A549 (cell line): ENCODE measurements at regions not wholly inside any gene's neighbourhood (a gene's known extent, or its start where the extent isn't known, plus 50 kb on each side); places are given as distances from the start of the nearest gene placed in this dataset.

Experiments
- ATAC-seq, 2 experiments: fragments of 200-7000 bp in 1 of 2; fragments of >200 bp in 1 of 2; cut with Nextera tagmentation in 1 of 2; cut with Tn5 transposase in 1 of 2; 3 replicates each; pipeline versions ENCODE4 v1.8.0 to v1.9.1; 2018 to 2020; ENCODE audit warnings: mild to moderate bottlenecking in 1 of 2, moderate library complexity in 1 of 2
- CTCF ChIA-PET: fragments of 300-600 bp; sonication (Branson Sonifier 250); formaldehyde crosslinking; extraction: SDS; loops from one replicate; lab custom pipeline; 2021; ENCODE audit warnings: antibody characterized with exemption, inconsistent platforms; lab: Yijun Ruan, JAX
- POLR2A ChIA-PET: fragments of 350-600 bp; formaldehyde crosslinking; extraction: SDS; loops from one replicate; lab custom pipeline; 2021; ENCODE audit warnings: antibody characterized with exemption, inconsistent platforms; lab: Yijun Ruan, JAX
- DNase-seq, 2 experiments: peaks; one replicate each; pipeline versions ENCODE4 v3.0.0 to v3.0.0-alpha.2; 2011 to 2016; ENCODE audit warnings: low read depth in 1 of 2, low spot score in 1 of 2
- FAIRE-seq: peaks from 2 replicates; lab custom pipeline; 2011; peaks lifted over from hg19 to GRCh38; lab: Jason Lieb, UNC
- H3K27ac ChIP-seq, 2 experiments: fragments of >200 bp; sonication (Bioruptor Twin); formaldehyde crosslinking; 3 replicates each; pipeline ENCODE4 v1.5.1; 2016 to 2017
- H3K4me1 ChIP-seq: fragments of >200 bp; sonication (Bioruptor Twin); formaldehyde crosslinking; 3 replicates; pipeline ENCODE4 v1.6.1; 2016
- H3K4me2 ChIP-seq: fragments of >200 bp; sonication (Bioruptor Twin); formaldehyde crosslinking; 3 replicates; pipeline ENCODE4 v1.6.1; 2016
- H3K4me3 ChIP-seq: fragments of >200 bp; sonication (Bioruptor Twin); formaldehyde crosslinking; 3 replicates; pipeline ENCODE4 v1.5.1; 2016
- H3K9me3 ChIP-seq: fragments of >200 bp; sonication (Bioruptor Twin); formaldehyde crosslinking; 3 replicates; pipeline ENCODE4 v1.6.1; 2016
- CEBPB ChIP-seq, 2 experiments: fragments of >200 bp in 1 of 2; sonication (Bioruptor Twin) in 1 of 2; formaldehyde crosslinking in 1 of 2; IDR thresholded peaks; 2 replicates each; pipeline ENCODE4 v1.6.1; 2012 to 2016
- EHMT2 ChIP-seq: fragments of 200-600 bp; sonication (generic); IDR thresholded peaks from 2 replicates; pipeline ENCODE4 v1.6.1; 2016; ENCODE audit warnings: antibody characterized with exemption, low read depth, mild to moderate bottlenecking, moderate library complexity
- EP300 ChIP-seq, 2 experiments: fragments of >200 bp; sonication (Bioruptor Twin); formaldehyde crosslinking; IDR thresholded peaks; 2 replicates in 1 of 2; 3 replicates in 1 of 2; pipeline ENCODE4 v1.6.1; 2016 to 2017
- FOSL2 ChIP-seq, 2 experiments: fragments of 450-650 bp in 1 of 2; fragments of >200 bp in 1 of 2; sonication (Bioruptor Twin) in 1 of 2; formaldehyde crosslinking; IDR thresholded peaks; 2 replicates each; pipeline versions ENCODE4 v1.5.0 to v1.6.1; 2016 to 2020; ENCODE audit warnings: mild to moderate bottlenecking in 1 of 2, moderate library complexity in 1 of 2
- GATA3 ChIP-seq: IDR thresholded peaks from 2 replicates; pipeline ENCODE4 v1.6.1; 2012; ENCODE audit warnings: borderline replicate concordance
- HDAC2 ChIP-seq: fragments of 200-600 bp; sonication (generic); IDR thresholded peaks from 2 replicates; pipeline ENCODE4 v1.6.1; 2016
- HEYL ChIP-seq: fragments of 250-450 bp; sonication (Bioruptor Pico); IDR thresholded peaks from 2 replicates; pipeline ENCODE4 v1.8.0; 2021; ENCODE audit warnings: mild to moderate bottlenecking, moderate library complexity
- HOXA7 ChIP-seq: fragments of 250-450 bp; sonication (Bioruptor Pico); IDR thresholded peaks from 2 replicates; pipeline ENCODE4 v1.5.0; 2020; ENCODE audit warnings: mild to moderate bottlenecking, moderate library complexity
- HOXB5 ChIP-seq: fragments of 250-450 bp; sonication (Bioruptor Pico); IDR thresholded peaks from 2 replicates; pipeline ENCODE4 v1.5.0; 2020; ENCODE audit warnings: mild to moderate bottlenecking, moderate library complexity
- JUN ChIP-seq, 2 experiments: fragments of >200 bp; sonication (Bioruptor Twin); formaldehyde crosslinking; IDR thresholded peaks; 2 replicates in 1 of 2; 3 replicates in 1 of 2; pipeline ENCODE4 v1.6.1; 2016 to 2017
- KDM5A ChIP-seq: fragments of 200-600 bp; sonication (generic); IDR thresholded peaks from 2 replicates; pipeline ENCODE4 v1.6.1; 2016; ENCODE audit warnings: antibody characterized with exemption, mild to moderate bottlenecking
- MAZ ChIP-seq: fragments of 150-350 bp; IDR thresholded peaks from 2 replicates; pipeline ENCODE4 v1.6.1; 2014; ENCODE audit warnings: antibody characterized with exemption, low read depth, low read length, borderline replicate concordance
- NPAS2 ChIP-seq: fragments of 250-450 bp; sonication (Bioruptor Pico); IDR thresholded peaks from 2 replicates; pipeline ENCODE4 v1.8.0; 2022; ENCODE audit warnings: mild to moderate bottlenecking, moderate library complexity, borderline replicate concordance
- NR3C1 ChIP-seq: fragments of >200 bp; sonication (Bioruptor Twin); formaldehyde crosslinking; IDR thresholded peaks from 3 replicates; pipeline ENCODE4 v1.6.1; 2017
- PHF8 ChIP-seq: fragments of 200-600 bp; sonication (generic); IDR thresholded peaks from 2 replicates; pipeline ENCODE4 v1.6.1; 2016; ENCODE audit warnings: low read depth, mild to moderate bottlenecking, antibody characterized with exemption, moderate library complexity, borderline replicate concordance
- POLR2A ChIP-seq: IDR thresholded peaks from 2 replicates; pipeline ENCODE4 v1.6.1; 2012; ENCODE audit warnings: mild to moderate bottlenecking, low read length
- RARB ChIP-seq: fragments of 250-450 bp; sonication (Bioruptor Pico); IDR thresholded peaks from 2 replicates; pipeline ENCODE4 v1.8.0; 2021; ENCODE audit warnings: mild to moderate bottlenecking, moderate library complexity
- RCOR1 ChIP-seq: fragments of 150-350 bp; IDR thresholded peaks from 2 replicates; pipeline ENCODE4 v1.6.1; 2014; ENCODE audit warnings: antibody characterized with exemption, low read length, low read depth
- RFX5 ChIP-seq: fragments of 450-650 bp; IDR thresholded peaks from 2 replicates; pipeline ENCODE4 v1.7.1; 2014; ENCODE audit warnings: antibody characterized with exemption, mild to moderate bottlenecking, moderate library complexity
- RNF2 ChIP-seq: fragments of 200-600 bp; sonication (generic); IDR thresholded peaks from 2 replicates; pipeline ENCODE4 v1.6.1; 2016; ENCODE audit warnings: low read depth, mild to moderate bottlenecking, antibody characterized with exemption, moderate library complexity, borderline replicate concordance
- SMC3 ChIP-seq: fragments of >200 bp; sonication (Bioruptor Twin); formaldehyde crosslinking; IDR thresholded peaks from 3 replicates; pipeline ENCODE4 v1.6.1; 2018; ENCODE audit warnings: inconsistent platforms
- SREBF2 ChIP-seq: fragments of 450-650 bp; IDR thresholded peaks from 2 replicates; pipeline ENCODE4 v1.6.1; 2014; ENCODE audit warnings: mild to moderate bottlenecking, moderate library complexity
- TFCP2L1 ChIP-seq: fragments of 250-450 bp; sonication (Bioruptor Pico); IDR thresholded peaks from 2 replicates; pipeline ENCODE4 v1.5.0; 2021; ENCODE audit warnings: mild to moderate bottlenecking
- ZC3H11A ChIP-seq: fragments of 450-650 bp; IDR thresholded peaks from 2 replicates; pipeline ENCODE4 v1.6.1; 2014; ENCODE audit warnings: antibody characterized with exemption, mild to moderate bottlenecking
- ZNF302 ChIP-seq: fragments of 250-450 bp; sonication (Bioruptor Pico); IDR thresholded peaks from 2 replicates; pipeline ENCODE4 v1.9.0; 2021; ENCODE audit warnings: inconsistent platforms, mild to moderate bottlenecking, moderate library complexity
- WGBS: methylation state at CpG from one replicate; pipeline ENCODE4 v1.1.6; 2017; ENCODE audit errors: missing lambda C conversion rate; 5-methylcytosine and 5-hydroxymethylcytosine counted together
- TF ChIP-seq, protein P1 (sequence below): fragments of 450-650 bp; IDR thresholded peaks from 2 replicates; pipeline ENCODE4 v1.6.1; 2014; ENCODE audit warnings: antibody characterized with exemption
- TF ChIP-seq, protein P2 (sequence below): fragments of 250-450 bp; sonication (Bioruptor Pico); IDR thresholded peaks from 2 replicates; pipeline ENCODE4 v1.5.0; 2021; ENCODE audit warnings: mild to moderate bottlenecking, moderate library complexity, borderline replicate concordance
- TF ChIP-seq, protein P3 (sequence below): fragments of 250-450 bp; sonication (Bioruptor Pico); IDR thresholded peaks from 2 replicates; pipeline ENCODE4 v1.5.0; 2020; ENCODE audit warnings: low read depth, mild to moderate bottlenecking, moderate library complexity
- TF ChIP-seq, protein P4 (sequence below): fragments of >200 bp; sonication (Bioruptor Twin); formaldehyde crosslinking; IDR thresholded peaks from 2 replicates; pipeline ENCODE4 v1.6.1; 2016
- TF ChIP-seq, protein P5 (sequence below): IDR thresholded peaks from 2 replicates; pipeline ENCODE4 v1.6.1; 2012
- TF ChIP-seq, protein P6 (sequence below): IDR thresholded peaks from 2 replicates; pipeline ENCODE4 v1.6.1; 2012; ENCODE audit warnings: low read depth, borderline replicate concordance
- TF ChIP-seq, protein P7 (sequence below): fragments of >200 bp; sonication (Bioruptor Twin); formaldehyde crosslinking; IDR thresholded peaks from 3 replicates; pipeline ENCODE4 v1.6.1; 2016
- TF ChIP-seq, protein P8 (sequence below): IDR thresholded peaks from 2 replicates; pipeline ENCODE4 v1.6.1; 2012

DNA sequence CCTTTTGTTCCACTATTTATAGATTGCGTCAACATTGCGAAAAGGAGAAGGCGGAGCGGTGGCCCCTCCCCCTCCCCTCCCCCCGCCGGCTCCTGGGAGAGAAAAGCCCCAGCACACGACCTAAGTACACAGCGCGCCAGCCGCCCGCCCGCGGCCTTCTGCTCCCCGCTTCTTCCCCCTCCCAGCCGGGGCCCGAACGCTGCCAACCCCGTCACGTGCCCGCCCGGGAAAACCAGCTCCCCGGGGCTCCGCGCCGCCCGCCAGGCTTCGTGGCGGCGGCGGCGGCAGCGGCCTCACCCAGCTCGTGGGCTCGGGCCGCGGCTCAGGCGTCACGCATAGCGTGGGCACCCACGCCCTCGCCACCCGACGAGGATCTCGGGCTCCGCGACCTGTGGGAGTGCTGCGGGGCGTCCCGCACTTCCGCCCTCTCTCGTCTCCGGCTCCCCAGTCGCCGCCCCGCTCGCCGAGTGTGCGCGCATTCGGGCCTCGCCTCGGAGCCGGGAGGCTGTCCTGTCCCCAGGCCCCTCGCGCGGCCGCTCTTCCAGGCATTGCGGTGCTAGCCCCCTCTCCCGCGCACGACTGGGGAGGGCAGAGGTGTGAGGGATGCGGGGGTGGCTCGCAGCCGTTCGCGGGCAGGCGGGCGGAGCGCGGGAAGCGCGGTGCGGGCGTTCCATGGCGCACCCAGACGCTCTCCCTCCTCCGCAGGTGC, 110.5 kb downstream of the KCNRG start:
- Histone ChIP-seq H3K27ac (peak overlapping the region; percentile 97 to 99), H3K4me3 (peak overlapping the region; percentile 67), H3K4me1 (peaks cover 14% of the 10 kb centered on the region; the same call in 2 of the 3 replicates), H3K9me3 (no peaks in the 10 kb centered on the region), H3K4me2 (peak overlapping the region; percentile 80)
- ATAC-seq, result peak; percentile 13 to 26
- 8% methylated on average over 4 of the region's 87 CpGs for WGBS
- ChIA-PET POLR2A (interaction anchor here (0.6 to 3.0 kb wide), 7 partner anchors 13 to 333 kb away, joined by 3 to 21 read pairs (median 4); partner anchors contain the start of genes KPNA3 and TRIM13), CTCF (interaction anchor here (1.3 to 2.1 kb wide), 4 partner anchors 18 to 675 kb away, joined by 4 to 6 read pairs (median 4); partner anchors contain the start of gene TRIM13)
- DNase-seq, result peak; percentile 35 to 70
- FAIRE-seq, result no peak
- TF ChIP-seq FOSL2 (IDR thresholded peaks at IDR 0.05) (no peak), FOSL2 (CRISPR knock-in tag; IDR thresholded peaks at IDR 0.05) (no peak), JUN (IDR thresholded peaks at IDR 0.05) (peak in 1 of 2 experiments; percentile 32; a peak in 1 of 5 replicates), EHMT2 (no peak), RARB (CRISPR knock-in tag) (no peak), TFCP2L1 (no peak), HOXB5 (CRISPR knock-in tag) (0 out of 2 replicates have a peak, but pooled peaks have one; percentile 37), POLR2A (peak; percentile 24), NPAS2 (CRISPR knock-in tag) (no peak), RNF2 (0 out of 2 replicates have a peak, but pooled peaks have one; percentile 26), HEYL (CRISPR knock-in tag) (no peak), RCOR1 (no peak), RFX5 (no peak), HDAC2 (no peak), MAZ (no peak), HOXA7 (CRISPR knock-in tag) (no peak), EP300 (IDR thresholded peaks at IDR 0.05) (no peak), GATA3 (0 out of 2 replicates have a peak, but pooled peaks have one; percentile 15), ZC3H11A (no peak), SMC3 (no peak), KDM5A (no peak), ZNF302 (CRISPR knock-in tag) (no peak), CEBPB (IDR thresholded peaks at IDR 0.05) (peak; percentile 50 to 70; a peak in 2 of 4 replicates), NR3C1 (no peak), SREBF2 (no peak), PHF8 (peak; percentile 57)
- TF ChIP-seq, protein P1, sequence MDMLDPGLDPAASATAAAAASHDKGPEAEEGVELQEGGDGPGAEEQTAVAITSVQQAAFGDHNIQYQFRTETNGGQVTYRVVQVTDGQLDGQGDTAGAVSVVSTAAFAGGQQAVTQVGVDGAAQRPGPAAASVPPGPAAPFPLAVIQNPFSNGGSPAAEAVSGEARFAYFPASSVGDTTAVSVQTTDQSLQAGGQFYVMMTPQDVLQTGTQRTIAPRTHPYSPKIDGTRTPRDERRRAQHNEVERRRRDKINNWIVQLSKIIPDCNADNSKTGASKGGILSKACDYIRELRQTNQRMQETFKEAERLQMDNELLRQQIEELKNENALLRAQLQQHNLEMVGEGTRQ, result no peak
- TF ChIP-seq, protein P2, sequence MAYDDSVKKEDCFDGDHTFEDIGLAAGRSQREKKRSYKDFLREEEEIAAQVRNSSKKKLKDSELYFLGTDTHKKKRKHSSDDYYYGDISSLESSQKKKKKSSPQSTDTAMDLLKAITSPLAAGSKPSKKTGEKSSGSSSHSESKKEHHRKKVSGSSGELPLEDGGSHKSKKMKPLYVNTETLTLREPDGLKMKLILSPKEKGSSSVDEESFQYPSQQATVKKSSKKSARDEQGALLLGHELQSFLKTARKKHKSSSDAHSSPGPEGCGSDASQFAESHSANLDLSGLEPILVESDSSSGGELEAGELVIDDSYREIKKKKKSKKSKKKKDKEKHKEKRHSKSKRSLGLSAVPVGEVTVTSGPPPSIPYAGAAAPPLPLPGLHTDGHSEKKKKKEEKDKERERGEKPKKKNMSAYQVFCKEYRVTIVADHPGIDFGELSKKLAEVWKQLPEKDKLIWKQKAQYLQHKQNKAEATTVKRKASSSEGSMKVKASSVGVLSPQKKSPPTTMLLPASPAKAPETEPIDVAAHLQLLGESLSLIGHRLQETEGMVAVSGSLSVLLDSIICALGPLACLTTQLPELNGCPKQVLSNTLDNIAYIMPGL (CRISPR knock-in tag), result no peak
- TF ChIP-seq, protein P3, sequence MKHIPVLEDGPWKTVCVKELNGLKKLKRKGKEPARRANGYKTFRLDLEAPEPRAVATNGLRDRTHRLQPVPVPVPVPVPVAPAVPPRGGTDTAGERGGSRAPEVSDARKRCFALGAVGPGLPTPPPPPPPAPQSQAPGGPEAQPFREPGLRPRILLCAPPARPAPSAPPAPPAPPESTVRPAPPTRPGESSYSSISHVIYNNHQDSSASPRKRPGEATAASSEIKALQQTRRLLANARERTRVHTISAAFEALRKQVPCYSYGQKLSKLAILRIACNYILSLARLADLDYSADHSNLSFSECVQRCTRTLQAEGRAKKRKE (CRISPR knock-in tag), result no peak
- TF ChIP-seq, protein P4, sequence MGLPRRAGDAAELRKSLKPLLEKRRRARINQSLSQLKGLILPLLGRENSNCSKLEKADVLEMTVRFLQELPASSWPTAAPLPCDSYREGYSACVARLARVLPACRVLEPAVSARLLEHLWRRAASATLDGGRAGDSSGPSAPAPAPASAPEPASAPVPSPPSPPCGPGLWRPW, result no peak
- TF ChIP-seq, protein P5, sequence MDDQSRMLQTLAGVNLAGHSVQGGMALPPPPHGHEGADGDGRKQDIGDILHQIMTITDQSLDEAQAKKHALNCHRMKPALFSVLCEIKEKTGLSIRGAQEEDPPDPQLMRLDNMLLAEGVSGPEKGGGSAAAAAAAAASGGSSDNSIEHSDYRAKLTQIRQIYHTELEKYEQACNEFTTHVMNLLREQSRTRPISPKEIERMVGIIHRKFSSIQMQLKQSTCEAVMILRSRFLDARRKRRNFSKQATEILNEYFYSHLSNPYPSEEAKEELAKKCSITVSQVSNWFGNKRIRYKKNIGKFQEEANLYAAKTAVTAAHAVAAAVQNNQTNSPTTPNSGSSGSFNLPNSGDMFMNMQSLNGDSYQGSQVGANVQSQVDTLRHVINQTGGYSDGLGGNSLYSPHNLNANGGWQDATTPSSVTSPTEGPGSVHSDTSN, result no peak
- TF ChIP-seq, protein P6, sequence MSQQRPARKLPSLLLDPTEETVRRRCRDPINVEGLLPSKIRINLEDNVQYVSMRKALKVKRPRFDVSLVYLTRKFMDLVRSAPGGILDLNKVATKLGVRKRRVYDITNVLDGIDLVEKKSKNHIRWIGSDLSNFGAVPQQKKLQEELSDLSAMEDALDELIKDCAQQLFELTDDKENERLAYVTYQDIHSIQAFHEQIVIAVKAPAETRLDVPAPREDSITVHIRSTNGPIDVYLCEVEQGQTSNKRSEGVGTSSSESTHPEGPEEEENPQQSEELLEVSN, result peak; percentile 68; the same call in 1 of the 2 replicates
- TF ChIP-seq, protein P7, sequence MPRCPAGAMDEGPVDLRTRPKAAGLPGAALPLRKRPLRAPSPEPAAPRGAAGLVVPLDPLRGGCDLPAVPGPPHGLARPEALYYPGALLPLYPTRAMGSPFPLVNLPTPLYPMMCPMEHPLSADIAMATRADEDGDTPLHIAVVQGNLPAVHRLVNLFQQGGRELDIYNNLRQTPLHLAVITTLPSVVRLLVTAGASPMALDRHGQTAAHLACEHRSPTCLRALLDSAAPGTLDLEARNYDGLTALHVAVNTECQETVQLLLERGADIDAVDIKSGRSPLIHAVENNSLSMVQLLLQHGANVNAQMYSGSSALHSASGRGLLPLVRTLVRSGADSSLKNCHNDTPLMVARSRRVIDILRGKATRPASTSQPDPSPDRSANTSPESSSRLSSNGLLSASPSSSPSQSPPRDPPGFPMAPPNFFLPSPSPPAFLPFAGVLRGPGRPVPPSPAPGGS, result no peak
- TF ChIP-seq, protein P8, sequence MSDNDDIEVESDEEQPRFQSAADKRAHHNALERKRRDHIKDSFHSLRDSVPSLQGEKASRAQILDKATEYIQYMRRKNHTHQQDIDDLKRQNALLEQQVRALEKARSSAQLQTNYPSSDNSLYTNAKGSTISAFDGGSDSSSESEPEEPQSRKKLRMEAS, result peak; percentile 41; the same call in 1 of the 2 replicates
